Pancreas (tissue), 10 donors: ENCODE measurements at regions not wholly inside any gene's neighbourhood (a gene's known extent, or its start where the extent isn't known, plus 50 kb on each side); places are given as distances from the start of the nearest gene placed in this dataset.
"Not testable (repeated sequence)": the region's sequence is repeated elsewhere in the genome, so short reads cannot be mapped to it uniquely, and the experiment has no call there.

Experiments used
- ATAC-seq, 4 donors: fragments of 200-7000 bp; cut with Tn5 transposase; one replicate each; pipeline versions ENCODE4 v1.8.0 to v1.9.1; 2020; ENCODE audit warnings: mild to moderate bottlenecking in 4 of 4, moderate library complexity in 4 of 4
- DNase-seq, 6 donors: peaks; one replicate each; pipeline ENCODE4 v3.0.0-alpha.2; 2020
- FAIRE-seq: peaks from 2 replicates; lab custom pipeline; 2012; peaks lifted over from hg19 to GRCh38; lab: Jason Lieb, UNC
- H3K27ac ChIP-seq, 4 donors: fragments of 200-600 bp; sonication (generic); 1 replicate in 3 of 4; 2 replicates in 1 of 4; pipeline versions ENCODE4 v1.5.0 to v1.8.0; 2020
- H3K27me3 ChIP-seq, 4 donors: fragments of 200-600 bp; one replicate each; pipeline ENCODE4 v1.8.0; 2021
- H3K36me3 ChIP-seq, 3 donors: fragments of 200-600 bp; sonication (generic) in 1 of 3; one replicate each; pipeline versions ENCODE4 v1.5.0 to v1.8.0; 2020 to 2021
- H3K4me1 ChIP-seq, 3 donors: fragments of 200-600 bp; one replicate each; pipeline ENCODE4 v1.8.0; 2021
- H3K4me3 ChIP-seq, 4 donors: fragments of 200-600 bp; sonication (generic) in 2 of 4; one replicate each; pipeline versions ENCODE4 v1.5.0 to v1.8.0; 2020 to 2021
- H3K9me3 ChIP-seq, 4 donors: fragments of 200-600 bp; one replicate each; pipeline ENCODE4 v1.8.0; 2021
- CTCF ChIP-seq, 4 donors: fragments of 200-600 bp; sonication (generic) in 3 of 4; IDR thresholded peaks; one replicate each; pipeline versions ENCODE4 v1.5.0 to v1.8.0; 2021; ENCODE audit warnings: antibody characterized with exemption in 4 of 4
- WGBS, 2 donors: extraction: QIAGEN DNeasy Blood & Tissue Kit; methylation state at CpG; one replicate each; pipeline ENCODE4 v1.1.7; 2013; 5-methylcytosine and 5-hydroxymethylcytosine counted together
- intact Hi-C, 3 donors: fragments of 100-400 bp; cut with DNase I; formaldehyde crosslinking; loops; one replicate each; pipeline versions ENCODE4 v1.11.1 to v1.14.2; 2022
- donor health status: healthy with polysubstance abuse.
- donor health status: DM: no; HTN: no; CAD: no; lungs with moderate emphysema.
- donor health status: DM: no; HTN: no; CAD: no.
- donor health status: control.
- donor health status: control.
- donor health status: Bipolar disorder and iron deficiency.
- donor health status: DM: yes; HTN: yes; CAD: no.
- donor health status: DM: no; HTN: no; CAD: no.
- donor health status: DM: no; HTN: no; CAD: no.
- donor health status: DM: yes; HTN: yes; CAD: no.

DNA sequence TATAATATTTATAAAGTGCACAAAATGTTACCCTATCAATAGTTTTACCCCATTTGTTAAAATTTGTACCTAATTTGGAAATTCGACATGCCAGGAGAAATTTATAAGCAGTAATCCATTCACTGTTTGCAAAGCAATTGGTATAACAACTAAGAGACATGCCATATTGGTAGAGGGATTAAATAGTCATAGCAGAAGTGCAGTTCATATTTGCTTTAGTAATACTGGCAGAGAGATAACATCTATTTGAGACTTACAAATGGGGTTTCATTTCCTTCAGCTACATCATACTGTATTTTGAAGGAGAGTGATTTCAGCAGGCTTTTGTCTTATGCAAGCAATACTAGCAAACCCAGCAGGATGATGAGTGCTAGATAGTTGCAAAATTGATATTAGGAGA lies 610.4 kb upstream of the CDH10 start:
- Histone ChIP-seq H3K9me3 (no peaks in the 10 kb centered on the region), H3K27me3 (no peaks in the 10 kb centered on the region), H3K27ac (no peak overlapping the region), H3K4me3 (no peak overlapping the region), H3K4me1 (no peaks in the 10 kb centered on the region), H3K36me3 (no peaks in the 10 kb centered on the region)
- intact Hi-C loops: no loop called here
- 36 to 45% methylated on average over 1 of the region's 1 CpG for WGBS, 2 donors
- TF ChIP-seq CTCF (IDR thresholded peaks at IDR 0.05): no peak
- DNase-seq (no peak), ATAC-seq (no peak), FAIRE-seq (no peak)

GRCh38 chr5:25241981-25242380 lies 597.2 kb upstream of the CDH10 start:
- Histone ChIP-seq H3K27me3 (no peaks in the 10 kb centered on the region), H3K4me3 (no peak overlapping the region), H3K9me3 (no peaks in the 10 kb centered on the region), H3K27ac (no peak overlapping the region), H3K4me1 (no peaks in the 10 kb centered on the region), H3K36me3 (no peaks in the 10 kb centered on the region)
- no peak for ATAC-seq
- TF ChIP-seq CTCF (IDR thresholded peaks at IDR 0.05): no peak
- FAIRE-seq: no peak
- DNase-seq: no peak
- 48 to 53% methylated on average over 4 of the region's 4 CpGs for WGBS, 2 donors
- intact Hi-C loops: no loop called here

DNA sequence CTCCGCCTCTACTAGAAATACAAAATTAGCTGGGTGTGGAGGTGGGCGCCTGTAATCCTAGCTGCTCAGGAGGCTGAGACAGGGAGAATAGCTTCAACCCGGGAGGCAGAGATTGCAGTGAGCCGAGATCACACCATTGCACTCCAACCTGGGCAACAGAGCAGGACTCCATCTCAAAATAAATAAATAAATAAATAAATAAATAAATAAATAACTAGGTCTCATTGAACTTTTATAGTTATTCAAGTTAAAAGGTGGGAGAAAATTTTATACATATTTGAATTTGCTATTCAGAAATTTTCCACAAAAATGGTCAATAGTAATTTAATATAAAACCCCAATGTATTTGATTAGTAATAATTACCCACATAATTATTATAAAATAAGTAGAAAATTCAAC lies 593.9 kb upstream of the CDH10 start:
- H3K36me3 ChIP-seq, H3K9me3 ChIP-seq, H3K27me3 ChIP-seq, H3K27ac ChIP-seq, H3K4me3 ChIP-seq, intact Hi-C loops, FAIRE-seq, DNase-seq, H3K4me1 ChIP-seq, ATAC-seq: not testable (repeated sequence)
- 85 to 90% methylated on average over 4 of the region's 4 CpGs for WGBS, 2 donors

- no peak overlapping the region for H3K27ac ChIP-seq
- FAIRE-seq (no peak), DNase-seq (no peak), ATAC-seq (no peak)
- no peaks in the 10 kb centered on the region for H3K9me3 ChIP-seq
- TF ChIP-seq CTCF (IDR thresholded peaks at IDR 0.05): no peak
- 57 to 66% methylated on average over 10 of the region's 10 CpGs for WGBS, 2 donors
- no peaks in the 10 kb centered on the region for H3K27me3 ChIP-seq
- H3K4me1 ChIP-seq: no peaks in the 10 kb centered on the region
- no peak overlapping the region for H3K4me3 ChIP-seq
- intact Hi-C loops: no loop called here
- no peaks in the 10 kb centered on the region for H3K36me3 ChIP-seq
Measured at GRCh38 chr5:25224316-25224982, 579.7 kb upstream of the CDH10 start.

DNA sequence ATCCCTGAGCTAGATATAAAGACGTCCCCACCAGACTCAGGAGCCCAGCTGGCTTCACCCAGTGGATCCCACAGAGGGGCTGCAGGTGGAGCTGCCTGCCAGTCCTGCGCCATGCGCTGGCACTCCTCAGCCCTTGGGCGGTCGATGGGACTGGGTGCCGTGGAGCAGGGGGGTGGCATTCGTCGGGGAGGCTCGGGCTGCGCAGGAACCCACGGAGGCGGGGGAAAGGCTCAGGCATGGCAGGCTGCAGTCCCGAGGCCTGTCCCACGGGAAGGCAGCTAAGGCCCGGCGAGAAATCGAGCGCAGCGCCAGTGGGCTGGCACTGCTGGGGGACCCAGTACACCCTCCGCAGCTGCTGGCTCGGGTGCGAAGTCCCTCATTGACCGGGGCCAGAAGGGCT lies 555.1 kb upstream of the CDH10 start:
- not testable (repeated sequence) for FAIRE-seq, H3K27ac ChIP-seq, H3K9me3 ChIP-seq, H3K36me3 ChIP-seq, H3K4me1 ChIP-seq, H3K27me3 ChIP-seq, H3K4me3 ChIP-seq, ATAC-seq
- 88 to 90% methylated on average over 23 of the region's 23 CpGs for WGBS, 2 donors
- intact Hi-C loops: loop anchor here in 1 of 3 donors (5.0 kb wide), 1 partner anchor 38 kb away; no protein-coding TSS in a partner anchor
- DNase-seq: peak in 1 of 6 donors; percentile 62

DNA sequence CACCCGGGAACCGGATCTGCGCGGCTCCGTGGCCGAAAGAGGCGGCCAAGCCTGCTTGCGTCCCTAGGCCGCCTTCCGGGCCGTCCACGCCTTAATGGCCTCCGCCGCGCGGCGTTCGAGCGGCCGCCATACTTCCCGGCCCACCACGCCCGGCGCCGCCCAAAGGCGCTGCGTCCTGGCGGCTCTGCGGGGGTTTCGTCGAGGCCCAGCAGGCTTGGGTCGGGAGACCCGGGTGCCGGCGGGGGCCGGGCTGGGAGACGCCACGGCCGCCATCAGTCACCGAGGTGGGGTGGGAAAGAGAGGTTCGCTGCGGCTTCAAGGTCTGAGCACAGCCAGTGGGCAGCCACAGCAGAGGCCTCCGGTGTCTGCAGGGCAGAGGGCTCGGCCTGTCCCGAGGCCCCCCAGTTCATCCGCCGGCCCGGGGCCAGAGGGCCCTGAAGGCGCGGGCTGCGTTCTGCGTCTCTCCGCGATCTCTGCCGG lies 545.8 kb upstream of the CDH10 start:
- H3K27me3 ChIP-seq: no peaks in the 10 kb centered on the region
- no peak overlapping the region for H3K27ac ChIP-seq
- H3K9me3 ChIP-seq: no peaks in the 10 kb centered on the region
- peak in 3 of 6 donors; percentile 7 to 60 (median 45) for DNase-seq
- peak in 1 of 4 donors; percentile 80 for ATAC-seq
- no peak for TF ChIP-seq CTCF (IDR thresholded peaks at IDR 0.05)
- intact Hi-C loops: no loop called here
- H3K4me1 ChIP-seq: no peaks in the 10 kb centered on the region
- H3K4me3 ChIP-seq: peak overlapping the region in 1 of 4 donors; percentile 24
- FAIRE-seq: no peak
- no peaks in the 10 kb centered on the region for H3K36me3 ChIP-seq
- WGBS, 2 donors: 83 to 93% methylated on average over 55 of the region's 55 CpGs
